ENCODE measurements at regions not wholly inside any gene's neighbourhood (a gene's known extent, or its start where the extent isn't known, plus 50 kb on each side); places are given as distances from the start of the nearest gene placed in this dataset.

GRCh38 chr3:84547207-84547606 is 411.6 kb upstream of the CADM2 start:
- Histone ChIP-seq H3K27me3 (replicated peaks; ENCODE audit: insufficient read depth) (no peaks in the 10 kb centered on the region), H3K4me3 (no peak overlapping the region), H3K9me3 (no peaks in the 10 kb centered on the region), H3K4me1 (replicated peaks) (no peaks in the 10 kb centered on the region), H3K36me3 (no peaks in the 10 kb centered on the region), H3K27ac (no peak overlapping the region)
- WGBS = 57% methylated on average over 3 of the region's 3 CpGs
- no peak for DNase-seq (ENCODE audit: low spot score)
- no peak for TF ChIP-seq CTCF (IDR thresholded peaks at IDR 0.05)
- no peak for TF ChIP-seq POLR2AphosphoS5 (IDR thresholded peaks at IDR 0.05)
- TF ChIP-seq POLR2A (IDR thresholded peaks at IDR 0.05) = no peak
- intact Hi-C loops (cut with DNase I) = no loop called here

DNA sequence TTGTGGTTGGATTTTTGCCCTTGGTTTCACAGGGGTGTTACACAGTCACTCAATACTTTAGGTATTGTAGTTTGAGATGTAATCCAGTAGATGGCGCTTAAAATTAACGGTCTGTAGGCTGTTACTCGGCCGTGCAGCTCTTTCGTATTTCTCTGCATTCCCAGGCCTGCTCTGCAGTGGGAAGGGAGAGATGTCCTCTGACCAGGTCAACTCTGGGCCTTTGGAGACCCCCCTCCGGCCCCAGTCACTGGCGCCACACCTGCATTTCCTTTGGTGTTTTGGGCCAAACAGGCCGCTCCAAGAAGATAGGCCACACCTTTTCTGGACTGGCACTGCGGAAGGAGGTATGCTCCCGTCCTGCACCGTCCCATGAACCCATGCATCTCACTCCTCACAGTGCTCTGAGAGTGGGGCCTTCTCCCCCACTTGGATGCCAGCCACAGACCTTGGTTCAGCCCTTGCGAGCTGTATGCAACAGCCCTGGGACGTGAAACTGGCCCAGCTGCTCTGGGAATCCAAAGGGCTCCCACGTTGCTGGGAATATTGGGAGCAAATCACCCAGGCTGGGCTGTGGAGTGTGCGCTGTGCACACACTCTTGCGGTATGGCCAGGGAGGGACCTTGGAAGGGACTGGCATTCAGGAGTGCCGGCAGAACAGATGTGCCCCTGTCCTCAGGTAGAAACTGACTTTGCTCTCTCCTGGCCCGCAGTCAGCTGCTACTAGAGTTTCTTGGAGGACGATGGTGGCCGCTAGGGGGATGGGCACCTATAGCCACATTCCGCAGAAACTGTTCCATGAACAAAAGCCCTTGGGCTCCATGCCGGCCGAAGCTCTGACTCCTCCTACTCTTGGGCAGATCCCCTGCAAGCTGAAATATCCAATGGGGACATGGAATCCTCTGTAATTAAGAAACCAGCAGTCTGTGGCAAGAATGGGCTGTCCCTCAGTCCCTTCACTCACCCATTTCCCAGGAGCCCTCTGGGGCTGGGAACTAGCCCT is 410.5 kb upstream of the CADM2 start:
- Histone ChIP-seq H3K36me3 (no peaks in the 10 kb centered on the region), H3K27me3 (replicated peaks; ENCODE audit: insufficient read depth) (no peaks in the 10 kb centered on the region), H3K4me1 (replicated peaks) (no peaks in the 10 kb centered on the region), H3K4me3 (no peak overlapping the region), H3K27ac (no peak overlapping the region), H3K9me3 (no peaks in the 10 kb centered on the region)
- TF ChIP-seq POLR2AphosphoS5 (IDR thresholded peaks at IDR 0.05) (no peak), CTCF (IDR thresholded peaks at IDR 0.05) (peak in 2 of 4 experiments; percentile 25 to 34), POLR2A (IDR thresholded peaks at IDR 0.05) (no peak)
- intact Hi-C loops (cut with DNase I) = no loop called here
- no peak for DNase-seq (ENCODE audit: low spot score)
- WGBS = 44% methylated on average over 23 of the region's 23 CpGs

- Histone ChIP-seq H3K4me1 (replicated peaks) (no peaks in the 10 kb centered on the region), H3K27me3 (replicated peaks; ENCODE audit: insufficient read depth) (no peaks in the 10 kb centered on the region), H3K27ac (no peak overlapping the region), H3K4me3 (no peak overlapping the region), H3K36me3 (no peaks in the 10 kb centered on the region), H3K9me3 (no peaks in the 10 kb centered on the region)
- DNase-seq (ENCODE audit: low spot score) = no peak
- 54% methylated on average over 2 of the region's 2 CpGs for WGBS
- TF ChIP-seq CTCF (IDR thresholded peaks at IDR 0.05) (no peak), POLR2A (IDR thresholded peaks at IDR 0.05) (no peak), POLR2AphosphoS5 (IDR thresholded peaks at IDR 0.05) (no peak)
- intact Hi-C loops (cut with DNase I) = no loop called here
These were observed 403.2 kb upstream of the CADM2 start for GRCh38 chr3:84555629-84556028.

DNA sequence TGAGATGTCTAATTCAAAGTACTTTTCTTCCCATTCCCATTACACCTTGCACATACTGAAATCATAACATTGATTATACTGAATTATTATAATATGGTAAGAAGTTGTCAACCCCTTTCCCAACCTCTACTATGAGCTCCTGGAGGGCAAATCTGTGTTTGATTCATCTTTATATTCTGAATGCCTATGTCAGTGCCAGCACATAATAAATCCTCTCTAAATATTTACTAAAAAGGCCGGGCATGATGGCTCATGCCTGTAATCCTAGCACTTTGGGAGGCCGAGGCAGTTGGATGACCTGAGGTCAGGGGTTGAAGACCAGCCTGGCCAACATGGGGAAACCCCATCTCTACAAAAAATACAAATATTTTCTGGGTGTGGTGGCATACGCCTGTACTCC is 392.5 kb upstream of the CADM2 start:
- no peak for DNase-seq (ENCODE audit: low spot score)
- no peaks in the 10 kb centered on the region for H3K4me1 ChIP-seq (replicated peaks)
- intact Hi-C loops (cut with DNase I) = no loop called here
- H3K27me3 ChIP-seq (replicated peaks; ENCODE audit: insufficient read depth) = no peaks in the 10 kb centered on the region
- TF ChIP-seq CTCF (IDR thresholded peaks at IDR 0.05) (no peak), POLR2AphosphoS5 (IDR thresholded peaks at IDR 0.05) (no peak), POLR2A (IDR thresholded peaks at IDR 0.05) (no peak)
- no peak overlapping the region for H3K4me3 ChIP-seq
- H3K36me3 ChIP-seq = no peaks in the 10 kb centered on the region
- no peak overlapping the region for H3K27ac ChIP-seq
- WGBS = 65% methylated on average over 3 of the region's 3 CpGs
- no peaks in the 10 kb centered on the region for H3K9me3 ChIP-seq

GRCh38 chr3:84567796-84568195 is 391.0 kb upstream of the CADM2 start:
- TF ChIP-seq POLR2AphosphoS5 (IDR thresholded peaks at IDR 0.05) (no peak), CTCF (IDR thresholded peaks at IDR 0.05) (no peak)
- intact Hi-C loops (cut with DNase I) = no loop called here
- Histone ChIP-seq H3K27ac (no peak overlapping the region), H3K27me3 (replicated peaks; ENCODE audit: insufficient read depth) (no peaks in the 10 kb centered on the region), H3K4me1 (replicated peaks) (no peaks in the 10 kb centered on the region), H3K4me3 (no peak overlapping the region), H3K36me3 (no peaks in the 10 kb centered on the region), H3K9me3 (no peaks in the 10 kb centered on the region)
- DNase-seq (ENCODE audit: low spot score) = no peak
- WGBS = 89% methylated on average over 4 of the region's 4 CpGs

Data from prostate gland (tissue), 2 donors.